H9 (cell line): ENCODE measurements at regions not wholly inside any gene's neighbourhood (a gene's known extent, or its start where the extent isn't known, plus 50 kb on each side); places are given as distances from the start of the nearest gene placed in this dataset.
A peak's percentile ranks its signal among the peaks of the same experiment; 100 is the strongest.
"Not testable (repeated sequence)": the region's sequence is repeated elsewhere in the genome, so short reads cannot be mapped to it uniquely, and the experiment has no call there.

ENCODE experiments used
- DNase-seq: peaks from one replicate; pipeline ENCODE4 v3.0.0-alpha.2; 2017
- H2AFZ ChIP-seq: one replicate; pipeline ENCODE4 v1.6.1; 2013; ENCODE audit warnings: mild to moderate bottlenecking, low read length, control low read depth, moderate library complexity
- H2AK5ac ChIP-seq: 2 replicates; pipeline ENCODE4 v1.6.1; 2013; ENCODE audit warnings: low read length, control low read depth, mixed read lengths; ENCODE audit not compliant: insufficient read length
- H2BK120ac ChIP-seq: one replicate; pipeline ENCODE4 v1.6.1; 2013; ENCODE audit warnings: low read depth, mild to moderate bottlenecking, low read length, control low read depth, inconsistent platforms; ENCODE audit not compliant: poor library complexity, severe bottlenecking
- H2BK12ac ChIP-seq: 2 replicates; pipeline ENCODE4 v1.6.1; 2013; ENCODE audit warnings: low read length, control low read depth, mixed read lengths, low read depth; ENCODE audit not compliant: insufficient read length
- H2BK15ac ChIP-seq: 2 replicates; pipeline ENCODE4 v1.6.1; 2013; ENCODE audit warnings: low read depth, low read length, control low read depth
- H2BK20ac ChIP-seq: one replicate; pipeline ENCODE4 v1.6.1; 2013; ENCODE audit warnings: low read depth, mild to moderate bottlenecking, low read length, control low read depth, inconsistent platforms; ENCODE audit not compliant: poor library complexity, severe bottlenecking
- H2BK5ac ChIP-seq: 2 replicates; pipeline ENCODE4 v1.6.1; 2013; ENCODE audit warnings: low read length, control low read depth, mixed read lengths; ENCODE audit not compliant: insufficient read length
- H3K14ac ChIP-seq: 2 replicates; pipeline ENCODE4 v1.6.1; 2013; ENCODE audit warnings: low read length, control low read depth; ENCODE audit not compliant: insufficient read depth
- H3K18ac ChIP-seq: 2 replicates; pipeline ENCODE4 v1.6.1; 2013; ENCODE audit warnings: low read depth, mild to moderate bottlenecking, mixed read lengths, low read length, control low read depth; ENCODE audit not compliant: insufficient read length
- H3K23ac ChIP-seq: 2 replicates; pipeline ENCODE4 v1.6.1; 2013; ENCODE audit warnings: low read length, control low read depth, mixed read lengths, low read depth; ENCODE audit not compliant: insufficient read length
- H3K23me2 ChIP-seq: 2 replicates; pipeline ENCODE4 v1.6.1; 2013; ENCODE audit warnings: low read depth, mild to moderate bottlenecking, mixed read lengths, low read length, control low read depth; ENCODE audit not compliant: insufficient read length, poor library complexity, severe bottlenecking
- H3K27ac ChIP-seq: 2 replicates; pipeline ENCODE4 v1.5.1; 2013; ENCODE audit warnings: low read length, control low read depth, mixed read lengths, low read depth; ENCODE audit not compliant: insufficient read length
- H3K27me3 ChIP-seq: 2 replicates; pipeline ENCODE4 v1.6.1; 2013; ENCODE audit warnings: low read length, control low read depth, inconsistent platforms; ENCODE audit not compliant: insufficient read depth
- H3K4ac ChIP-seq: 2 replicates; pipeline ENCODE4 v1.6.1; 2013; ENCODE audit warnings: low read depth, mild to moderate bottlenecking, control low read depth, inconsistent platforms, low read length, moderate library complexity
- H3K4me1 ChIP-seq: 2 replicates; pipeline ENCODE4 v1.6.1; 2013; ENCODE audit warnings: low read length, control low read depth, inconsistent platforms; ENCODE audit not compliant: insufficient read depth
- H3K4me2 ChIP-seq: 2 replicates; pipeline ENCODE4 v1.6.1; 2013; ENCODE audit warnings: low read length, control low read depth, mixed read lengths; ENCODE audit not compliant: insufficient read length, insufficient read depth
- H3K56ac ChIP-seq: 2 replicates; pipeline ENCODE4 v1.6.1; 2013; ENCODE audit warnings: low read depth, mild to moderate bottlenecking, mixed read lengths, low read length, control low read depth; ENCODE audit not compliant: insufficient read length
- H3K79me1 ChIP-seq: 2 replicates; pipeline ENCODE4 v1.6.1; 2013; ENCODE audit warnings: low read depth, mild to moderate bottlenecking, moderate library complexity, low read length, control low read depth, inconsistent platforms; ENCODE audit not compliant: insufficient read depth, poor library complexity, severe bottlenecking
- H3K79me2 ChIP-seq: 2 replicates; pipeline ENCODE4 v1.6.1; 2013; ENCODE audit warnings: low read length, control low read depth, inconsistent platforms; ENCODE audit not compliant: insufficient read depth
- H3K9ac ChIP-seq: 2 replicates; pipeline ENCODE4 v1.6.1; 2013; ENCODE audit warnings: low read length, control low read depth, mixed read lengths; ENCODE audit not compliant: insufficient read length; ENCODE audit errors: extremely low read depth
- H3K9me3 ChIP-seq: one replicate; pipeline ENCODE4 v1.6.1; 2013; ENCODE audit warnings: low read depth, low read length, inconsistent platforms; ENCODE audit not compliant: control insufficient read depth
- H3T11ph ChIP-seq: one replicate; pipeline ENCODE4 v1.6.1; 2013; ENCODE audit warnings: mild to moderate bottlenecking, low read length, control low read depth, inconsistent platforms
- H4K20me1 ChIP-seq: one replicate; pipeline ENCODE4 v1.6.1; 2013; ENCODE audit not compliant: control insufficient read depth, insufficient read length, insufficient read depth
- H4K5ac ChIP-seq: 2 replicates; pipeline ENCODE4 v1.6.1; 2013; ENCODE audit warnings: low read depth, mild to moderate bottlenecking, mixed read lengths, low read length, control low read depth; ENCODE audit not compliant: insufficient read length
- H4K8ac ChIP-seq: replicated peaks from 2 replicates; pipeline ENCODE4 v1.6.1; 2013; ENCODE audit warnings: low read length, control low read depth, mixed read lengths, low read depth; ENCODE audit not compliant: insufficient read length
- H4K91ac ChIP-seq: 2 replicates; pipeline ENCODE4 v1.6.1; 2013; ENCODE audit warnings: low read depth, mild to moderate bottlenecking, moderate library complexity, mixed read lengths, low read length, control low read depth; ENCODE audit not compliant: insufficient read length
- H3K27ac Mint-ChIP-seq, 3 experiments: 2 replicates in 2 of 3; 3 replicates in 1 of 3; pipeline ENCODE4 v1.8.0; 2020 to 2021; ENCODE audit warnings: mixed read lengths in 3 of 3, mild to moderate bottlenecking in 1 of 3, moderate library complexity in 1 of 3
- H3K27me3 Mint-ChIP-seq: 2 replicates; pipeline ENCODE4 v1.8.0; 2021; ENCODE audit warnings: low read depth, mild to moderate bottlenecking, moderate library complexity, mixed read lengths
- H3K36me3 Mint-ChIP-seq, 3 experiments: 2 replicates in 2 of 3; 3 replicates in 1 of 3; pipeline ENCODE4 v1.8.0; 2020 to 2021; ENCODE audit warnings: low read depth in 3 of 3, mixed read lengths in 3 of 3; ENCODE audit not compliant: insufficient read depth in 1 of 3
- H3K4me1 Mint-ChIP-seq, 2 experiments: 2 replicates each; pipeline ENCODE4 v1.8.0; 2020; ENCODE audit warnings: mixed read lengths in 2 of 2
- H3K4me3 Mint-ChIP-seq, 2 experiments: 2 replicates in 1 of 2; 3 replicates in 1 of 2; pipeline ENCODE4 v1.8.0; 2020 to 2021; ENCODE audit warnings: mild to moderate bottlenecking in 2 of 2, mixed read lengths in 2 of 2, moderate library complexity in 1 of 2
- H3K9me3 Mint-ChIP-seq, 2 experiments: 2 replicates in 1 of 2; 3 replicates in 1 of 2; pipeline ENCODE4 v1.8.0; 2020; ENCODE audit warnings: mild to moderate bottlenecking in 2 of 2, mixed read lengths in 2 of 2, moderate library complexity in 1 of 2
- CTCF ChIP-seq: fragments of 200-600 bp; sonication (generic); conservative IDR thresholded peaks from 3 replicates; pipeline ENCODE4 v1.8.0; 2021; ENCODE audit warnings: antibody characterized with exemption, mild to moderate bottlenecking
- WGBS: extraction: QIAGEN DNeasy Blood & Tissue Kit; methylation state at CpG from one replicate; pipeline ENCODE4 v1.1.7; 2013; ENCODE audit warnings: missing lambda C conversion rate, low lambda C conversion rate, mixed read lengths; ENCODE audit not compliant: insufficient read length; ENCODE audit errors: extremely low coverage; 5-methylcytosine and 5-hydroxymethylcytosine counted together

- H2BK12ac ChIP-seq = no peak overlapping the region
- no peak overlapping the region for H3K27ac ChIP-seq
- H3K27ac Mint-ChIP-seq = peak overlapping the region in 2 of 3 experiments; percentile 22 to 75; a peak in 2 of 7 replicates
- H3K9ac ChIP-seq = no peak overlapping the region
- H3K79me1 ChIP-seq = no peaks in the 10 kb centered on the region
- H3K4me1 Mint-ChIP-seq = peaks cover 27 to 30% of the 10 kb centered on the region in 2 experiments
- H2BK15ac ChIP-seq = no peak overlapping the region
- H3K9me3 ChIP-seq = no peaks in the 10 kb centered on the region
- H4K20me1 ChIP-seq = no peaks in the 10 kb centered on the region
- DNase-seq = no peak
- no peak overlapping the region for H2BK20ac ChIP-seq
- H3K27me3 Mint-ChIP-seq = no peaks in the 10 kb centered on the region
- no peak overlapping the region for H4K91ac ChIP-seq
- TF ChIP-seq CTCF = no peak
- H2AFZ ChIP-seq = no peak overlapping the region
- H4K8ac ChIP-seq = no peak overlapping the region
- no peak overlapping the region for H4K5ac ChIP-seq
- H3K4me2 ChIP-seq = no peak overlapping the region
- no peaks in the 10 kb centered on the region for H3K23me2 ChIP-seq
- H3K4me3 Mint-ChIP-seq = no peak overlapping the region
- H3K79me2 ChIP-seq = no peaks in the 10 kb centered on the region
- no peaks in the 10 kb centered on the region; a peak in 1 of 7 replicates for H3K36me3 Mint-ChIP-seq
- H3K14ac ChIP-seq = no peak overlapping the region
- no peak overlapping the region for H3T11ph ChIP-seq
- no peak overlapping the region for H3K56ac ChIP-seq
- no peak overlapping the region for H2BK120ac ChIP-seq
- no peak overlapping the region for H3K4ac ChIP-seq
- no peak overlapping the region for H2AK5ac ChIP-seq
- no peak overlapping the region for H2BK5ac ChIP-seq
- no peak overlapping the region for H3K18ac ChIP-seq
- no CpG with 5 or more reads among the region's 8 CpGs for WGBS
- no peaks in the 10 kb centered on the region for H3K27me3 ChIP-seq
- H3K23ac ChIP-seq = no peak overlapping the region
- no peaks in the 10 kb centered on the region for H3K9me3 Mint-ChIP-seq
- H3K4me1 ChIP-seq = peaks cover 3% of the 10 kb centered on the region; the same call in 1 of the 2 replicates
Observed at GRCh38 chr10:21368022-21368582, 157.4 kb downstream of the SKIDA1 start.

GRCh38 chr10:21366108-21366507, 159.4 kb downstream of the SKIDA1 start:
- H4K8ac ChIP-seq, H3K27ac Mint-ChIP-seq, H3K14ac ChIP-seq, H4K91ac ChIP-seq, H3K9me3 Mint-ChIP-seq, H2AK5ac ChIP-seq, H3K4me1 ChIP-seq, H2BK120ac ChIP-seq, DNase-seq, H3K79me2 ChIP-seq, H3K4me2 ChIP-seq, H2BK5ac ChIP-seq, H3K4ac ChIP-seq, H3K9ac ChIP-seq, H4K5ac ChIP-seq, H3K4me3 Mint-ChIP-seq, H3K36me3 Mint-ChIP-seq, H3K9me3 ChIP-seq, H3K23me2 ChIP-seq, H3K23ac ChIP-seq, H3K27me3 ChIP-seq, H3T11ph ChIP-seq, H3K18ac ChIP-seq, H2BK15ac ChIP-seq, H2BK20ac ChIP-seq, H3K27ac ChIP-seq, H3K56ac ChIP-seq, H3K27me3 Mint-ChIP-seq, H4K20me1 ChIP-seq, H2BK12ac ChIP-seq, H3K79me1 ChIP-seq, H2AFZ ChIP-seq: not testable (repeated sequence)
- WGBS = no CpG with 5 or more reads among the region's 6 CpGs
- H3K4me1 Mint-ChIP-seq = peaks cover 32 to 38% of the 10 kb centered on the region in 2 experiments
